B cell (primary cell): ENCODE measurements at regions not wholly inside any gene's neighbourhood (a gene's known extent, or its start where the extent isn't known, plus 50 kb on each side); places are given as distances from the start of the nearest gene placed in this dataset.

Source experiments
- ATAC-seq: fragments of 200-7000 bp; cut with Tn5 transposase; one replicate; pipeline ENCODE4 v1.10.0; 2021; ENCODE audit warnings: low read depth, mild to moderate bottlenecking, moderate number of reproducible peaks, moderate library complexity
- CTCF ChIA-PET: fragments of 350-600 bp; sonication (Branson Sonifier 250); formaldehyde crosslinking; loops from one replicate; lab custom pipeline; 2021; ENCODE audit warnings: antibody characterized with exemption, inconsistent platforms; lab: Charles Lee
- POLR2A ChIA-PET: fragments of 350-600 bp; sonication (Branson Sonifier 250); formaldehyde crosslinking; loops from one replicate; lab custom pipeline; 2021; ENCODE audit warnings: antibody characterized with exemption; lab: Charles Lee
- DNase-seq: peaks from one replicate; pipeline ENCODE4 v3.0.0; 2013
- H2AFZ ChIP-seq: 2 replicates; pipeline ENCODE4 v1.6.1; 2012; ENCODE audit warnings: mild to moderate bottlenecking, low read depth, low read length; ENCODE audit not compliant: insufficient read depth, poor library complexity, severe bottlenecking
- H3K27ac ChIP-seq, 2 donors: 1 replicate in 1 of 2; 2 replicates in 1 of 2; pipeline ENCODE4 v1.5.1; 2012 to 2013; ENCODE audit warnings: low read length in 2 of 2, mild to moderate bottlenecking in 2 of 2, moderate library complexity in 1 of 2
- H3K27me3 ChIP-seq, 4 experiments: fragments of 200-600 bp in 1 of 4; sonication (generic) in 1 of 4; replicated peaks in 1 of 4; 1 replicate in 2 of 4; 2 replicates in 2 of 4; pipeline versions ENCODE4 v1.6.1 to v1.7.0; 2013 to 2016; ENCODE audit warnings: low read length in 3 of 4, mild to moderate bottlenecking in 2 of 4, mixed read lengths in 1 of 4, moderate library complexity in 1 of 4; ENCODE audit not compliant: insufficient read depth in 4 of 4, control insufficient read depth in 3 of 4; ENCODE audit errors: control extremely low read depth in 1 of 4
- H3K36me3 ChIP-seq, 2 experiments: replicated peaks in 1 of 2; 1 replicate in 1 of 2; 2 replicates in 1 of 2; pipeline versions ENCODE4 v1.6.1 to v1.7.1; 2013; ENCODE audit warnings: low read length in 1 of 2; ENCODE audit not compliant: insufficient read depth in 2 of 2, control insufficient read depth in 1 of 2; ENCODE audit errors: control extremely low read depth in 1 of 2, extremely low read depth in 1 of 2
- H3K4me1 ChIP-seq, 2 donors: fragments of 200-600 bp in 1 of 2; sonication (generic) in 1 of 2; 1 replicate in 1 of 2; 2 replicates in 1 of 2; pipeline versions ENCODE4 v1.5.1 to v1.6.1; 2013 to 2017; ENCODE audit warnings: low read length in 2 of 2; ENCODE audit not compliant: control insufficient read depth in 2 of 2, insufficient read depth in 2 of 2
- H3K4me2 ChIP-seq: replicated peaks from 2 replicates; pipeline ENCODE3; 2012; ENCODE audit warnings: mild to moderate bottlenecking, low read depth, low read length; ENCODE audit not compliant: poor library complexity, severe bottlenecking
- H3K4me3 ChIP-seq, 5 experiments: fragments of 200-600 bp in 1 of 5; sonication (generic) in 1 of 5; 1 replicate in 3 of 5; 2 replicates in 2 of 5; pipeline versions ENCODE4 v1.5.1 to v1.7.0; 2011 to 2016; ENCODE audit warnings: low read length in 4 of 5, mild to moderate bottlenecking in 4 of 5, low read depth in 2 of 5, control low read depth in 1 of 5, moderate library complexity in 1 of 5; ENCODE audit not compliant: insufficient read depth in 1 of 5; ENCODE audit errors: control extremely low read depth in 1 of 5, extremely low read depth in 1 of 5
- H3K79me2 ChIP-seq: fragments of 200-600 bp; sonication (generic); one replicate; pipeline ENCODE4 v1.6.0; 2016; ENCODE audit warnings: low read length; ENCODE audit not compliant: control insufficient read depth, insufficient read depth
- H3K9ac ChIP-seq: fragments of 200-600 bp; sonication (generic); 2 replicates; pipeline ENCODE4 v1.6.1; 2017; ENCODE audit warnings: mild to moderate bottlenecking, low read length, moderate library complexity
- H3K9me3 ChIP-seq, 3 donors: one replicate each; pipeline versions ENCODE4 v1.6.1 to v1.7.1; 2013; ENCODE audit warnings: low read length in 2 of 3; ENCODE audit not compliant: control insufficient read depth in 2 of 3, insufficient read depth in 1 of 3; ENCODE audit errors: control extremely low read depth in 1 of 3
- H4K20me1 ChIP-seq: 2 replicates; pipeline ENCODE4 v1.6.0; 2012; ENCODE audit warnings: mild to moderate bottlenecking, low read length; ENCODE audit not compliant: insufficient read depth, control insufficient read depth, poor library complexity, severe bottlenecking
- H3K27ac Mint-ChIP-seq: one replicate; pipeline ENCODE4 v1.8.0; 2021; ENCODE audit warnings: mixed read lengths
- H3K27me3 Mint-ChIP-seq: one replicate; pipeline ENCODE4 v1.8.0; 2021; ENCODE audit warnings: mixed read lengths
- H3K4me1 Mint-ChIP-seq: one replicate; pipeline ENCODE4 v1.8.0; 2021; ENCODE audit warnings: mixed read lengths
- H3K4me3 Mint-ChIP-seq: one replicate; pipeline ENCODE4 v1.8.0; 2021; ENCODE audit warnings: mixed read lengths
- H3K9me3 Mint-ChIP-seq: one replicate; pipeline ENCODE4 v1.8.0; 2022; ENCODE audit warnings: mixed read lengths; ENCODE audit not compliant: insufficient read depth
- CTCF ChIP-seq: fragments of 200-600 bp; IDR thresholded peaks from one replicate; pipeline ENCODE4 v1.8.0; 2022; ENCODE audit warnings: antibody characterized with exemption, mild to moderate bottlenecking
- EZH2 ChIP-seq: IDR thresholded peaks from 2 replicates; pipeline ENCODE4 v1.6.1; 2012; ENCODE audit warnings: borderline replicate concordance, low read depth, mild to moderate bottlenecking, moderate library complexity, low read length; ENCODE audit not compliant: insufficient read depth, poor library complexity, severe bottlenecking
- WGBS: methylation state at CpG from one replicate; pipeline ENCODE4 v1.1.5; 2013; ENCODE audit warnings: missing lambda C conversion rate; ENCODE audit not compliant: insufficient coverage; 5-methylcytosine and 5-hydroxymethylcytosine counted together
- intact Hi-C: fragments of 100-400 bp; cut with micrococcal nuclease; formaldehyde crosslinking; loops from one replicate; pipeline ENCODE4 v1.10.0; 2022

DNA sequence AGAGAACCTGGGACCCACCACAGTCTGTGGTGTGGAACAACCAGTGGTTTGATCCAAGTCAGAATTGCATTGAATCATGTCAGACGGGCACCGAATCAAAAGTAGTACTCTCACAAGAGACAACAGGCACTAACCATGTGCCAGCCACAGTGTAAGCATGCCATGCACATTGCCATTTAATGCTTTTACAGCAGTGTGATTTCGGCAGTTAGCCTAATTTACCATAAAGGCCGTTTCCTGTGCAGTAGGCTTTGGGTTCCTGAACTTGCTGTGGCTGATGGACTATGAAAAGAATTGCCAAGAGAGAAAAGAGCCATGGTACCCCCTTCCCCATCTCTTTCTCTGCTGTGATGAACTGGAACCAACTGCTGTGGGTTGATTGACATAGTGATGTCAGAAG lies 540.6 kb downstream of the EBF1 start:
- no peaks in the 10 kb centered on the region for H3K27me3 ChIP-seq
- H3K4me3 Mint-ChIP-seq: peak overlapping the region; percentile 30
- no peaks in the 10 kb centered on the region for H3K79me2 ChIP-seq
- peaks cover 25 to 33% of the 10 kb centered on the region in 2 donors for H3K4me1 ChIP-seq
- H3K4me2 ChIP-seq: peak overlapping the region; percentile 63
- no peaks in the 10 kb centered on the region for H4K20me1 ChIP-seq
- no peak for TF ChIP-seq CTCF
- no peak for TF ChIP-seq EZH2
- POLR2A ChIA-PET: no interaction called here
- peaks cover 3% of the 10 kb centered on the region for H3K9me3 Mint-ChIP-seq
- H3K27ac Mint-ChIP-seq: no peak overlapping the region
- H3K4me3 ChIP-seq: peak overlapping the region in 1 of 5 experiments; percentile 16
- ATAC-seq (no peak), DNase-seq (no peak)
- CTCF ChIA-PET: no interaction called here
- intact Hi-C loops: no loop called here
- WGBS: 10% methylated on average over 3 of the region's 4 CpGs
- no peak overlapping the region for H3K27ac ChIP-seq
- H3K36me3 ChIP-seq: no peaks in the 10 kb centered on the region
- peaks cover 54% of the 10 kb centered on the region for H3K4me1 Mint-ChIP-seq
- no peak overlapping the region for H2AFZ ChIP-seq
- H3K27me3 Mint-ChIP-seq: no peaks in the 10 kb centered on the region
- no peaks in the 10 kb centered on the region for H3K9me3 ChIP-seq
- no peak overlapping the region for H3K9ac ChIP-seq

DNA sequence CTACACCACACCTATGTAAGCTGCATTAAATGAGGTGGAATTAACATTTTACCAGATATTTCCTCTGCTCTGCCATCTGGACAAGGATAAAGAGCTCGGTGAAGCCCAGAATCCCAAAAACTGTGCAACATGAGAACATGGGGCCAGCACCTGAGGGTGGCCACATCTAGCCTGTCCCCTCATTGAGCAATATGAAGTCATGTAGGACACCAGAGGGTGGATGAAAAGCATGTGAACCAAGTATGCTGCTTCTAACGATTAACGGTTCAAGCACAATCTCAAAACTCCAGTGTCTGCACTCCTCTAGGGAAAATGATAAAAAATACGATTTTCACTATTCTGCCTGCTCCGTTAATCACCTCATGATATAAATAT lies 545.8 kb downstream of the EBF1 start:
- intact Hi-C loops: no loop called here
- CTCF ChIA-PET: interaction anchor here (0.9 to 1.3 kb wide), 2 partner anchors 23 to 89 kb away, joined by 3 read pairs; no protein-coding TSS in a partner anchor
- H3K4me3 Mint-ChIP-seq: no peak overlapping the region

More for the DNA sequence above, 545.8 kb downstream of the EBF1 start:
- TF ChIP-seq EZH2: no peak
- TF ChIP-seq CTCF: no peak
- POLR2A ChIA-PET: no interaction called here
- H3K4me3 ChIP-seq: no peak overlapping the region
- no peaks in the 10 kb centered on the region for H3K9me3 ChIP-seq
- H3K36me3 ChIP-seq: no peaks in the 10 kb centered on the region
- H3K27ac Mint-ChIP-seq: no peak overlapping the region
- H2AFZ ChIP-seq: no peak overlapping the region
- peaks cover 3% of the 10 kb centered on the region for H3K9me3 Mint-ChIP-seq
- ATAC-seq: no peak
- DNase-seq: no peak
- no peaks in the 10 kb centered on the region for H3K27me3 Mint-ChIP-seq
- peaks cover 5 to 7% of the 10 kb centered on the region in 2 donors for H3K4me1 ChIP-seq
- H3K4me1 Mint-ChIP-seq: peaks cover 18% of the 10 kb centered on the region
- no peaks in the 10 kb centered on the region for H4K20me1 ChIP-seq
- H3K27ac ChIP-seq: no peak overlapping the region
- no peaks in the 10 kb centered on the region for H3K79me2 ChIP-seq
- no peak overlapping the region for H3K9ac ChIP-seq
- H3K27me3 ChIP-seq: no peaks in the 10 kb centered on the region
- no peak overlapping the region for H3K4me2 ChIP-seq
- 100% methylated on average over 1 of the region's 5 CpGs for WGBS
